Inferior parietal cortex (tissue), 1 donor: ENCODE measurements at regions not wholly inside any gene's neighbourhood (a gene's known extent, or its start where the extent isn't known, plus 50 kb on each side); places are given as distances from the start of the nearest gene placed in this dataset.

ENCODE experiments used
- DNase-seq: peaks from one replicate; pipeline ENCODE4 v3.0.0-alpha.2; 2016; ENCODE audit errors: extremely low spot score

GRCh38 chr17:62913991-62914570 is 52.0 kb upstream of the TANC2 start:
- DNase-seq, result peak; percentile 61

GRCh38 chr17:62912363-62912762 is 53.7 kb upstream of the TANC2 start:
- no peak for DNase-seq

GRCh38 chr17:62911114-62911513 is 54.9 kb upstream of the TANC2 start:
- DNase-seq, result peak; percentile 57

- DNase-seq, result no peak
Measured at GRCh38 chr17:62910277-62910676, 55.8 kb upstream of the TANC2 start.

GRCh38 chr17:62907961-62908360 is 58.1 kb upstream of the TANC2 start:
- no peak for DNase-seq

- no peak for DNase-seq
Measured at GRCh38 chr17:62906881-62907280, 59.2 kb upstream of the TANC2 start.

GRCh38 chr17:62905233-62905632 is 60.8 kb upstream of the TANC2 start:
- no peak for DNase-seq

- DNase-seq, result no peak
Measured at GRCh38 chr17:62902531-62903220, 63.4 kb upstream of the TANC2 start.

GRCh38 chr17:62901544-62901943 is 64.5 kb upstream of the TANC2 start:
- no peak for DNase-seq

- DNase-seq, result no peak
Measured at GRCh38 chr17:62900096-62900495, 65.9 kb upstream of the TANC2 start.

GRCh38 chr17:62899361-62899760 is 66.7 kb upstream of the TANC2 start:
- no peak for DNase-seq

- DNase-seq, result no peak
Measured at GRCh38 chr17:62898239-62898864, 67.7 kb upstream of the TANC2 start.

GRCh38 chr17:62897706-62898105 is 68.3 kb upstream of the TANC2 start:
- no peak for DNase-seq

GRCh38 chr17:62895320-62896301 is 70.4 kb upstream of the TANC2 start:
- no peak for DNase-seq

- DNase-seq, result no peak
Measured at GRCh38 chr17:62892870-62893338, 73.1 kb upstream of the TANC2 start.

GRCh38 chr17:62892061-62892675 is 73.9 kb upstream of the TANC2 start:
- DNase-seq, result no peak

- no peak for DNase-seq
Measured at GRCh38 chr17:62891659-62892058, 74.4 kb upstream of the TANC2 start.

- no peak for DNase-seq
Measured at GRCh38 chr17:62888765-62889164, 77.3 kb upstream of the TANC2 start.

GRCh38 chr17:62888148-62888547 is 77.9 kb upstream of the TANC2 start:
- no peak for DNase-seq

GRCh38 chr17:62887437-62887836 is 78.6 kb upstream of the TANC2 start:
- DNase-seq, result no peak

GRCh38 chr17:62884781-62885180 is 76.7 kb upstream of the MARCHF10 start:
- no peak for DNase-seq

GRCh38 chr17:62882878-62883277 is 74.8 kb upstream of the MARCHF10 start:
- no peak for DNase-seq
